ENCODE measurements at regions not wholly inside any gene's neighbourhood (a gene's known extent, or its start where the extent isn't known, plus 50 kb on each side); places are given as distances from the start of the nearest gene placed in this dataset.

DNA sequence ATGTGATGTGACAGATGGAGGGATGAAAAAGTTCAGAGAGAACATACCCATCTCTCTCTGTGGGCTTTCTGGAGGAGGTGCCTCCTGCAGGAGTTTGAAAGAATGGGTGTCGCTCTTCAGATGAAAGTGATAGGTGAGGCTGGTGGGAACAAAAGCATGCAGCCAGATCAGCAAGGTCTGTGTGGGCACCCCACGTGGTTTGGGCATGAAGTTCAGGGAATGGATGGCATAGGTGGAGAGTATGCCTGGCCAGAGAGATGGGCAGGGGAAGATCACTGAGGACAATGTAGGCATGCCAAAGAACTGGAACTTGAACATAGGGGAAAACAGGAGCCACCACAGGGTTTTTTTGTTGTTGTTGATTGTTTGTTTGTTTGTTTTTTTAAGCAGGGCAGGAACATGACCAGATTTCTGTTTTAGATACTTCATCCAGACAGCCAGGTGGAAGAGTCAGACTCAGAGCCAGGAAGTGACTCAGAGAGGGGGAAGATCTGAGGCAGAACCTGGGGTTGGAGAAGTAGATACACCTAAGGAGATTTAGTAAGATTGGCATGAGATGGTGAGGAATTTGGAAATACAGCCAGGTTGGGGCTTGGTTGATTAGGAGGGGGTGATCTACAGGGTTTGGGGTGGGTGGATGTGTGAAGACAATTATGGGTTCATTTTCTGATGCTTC lies 64.8 kb upstream of the CLSTN2 start:
- DNase-seq: no peak

DNA sequence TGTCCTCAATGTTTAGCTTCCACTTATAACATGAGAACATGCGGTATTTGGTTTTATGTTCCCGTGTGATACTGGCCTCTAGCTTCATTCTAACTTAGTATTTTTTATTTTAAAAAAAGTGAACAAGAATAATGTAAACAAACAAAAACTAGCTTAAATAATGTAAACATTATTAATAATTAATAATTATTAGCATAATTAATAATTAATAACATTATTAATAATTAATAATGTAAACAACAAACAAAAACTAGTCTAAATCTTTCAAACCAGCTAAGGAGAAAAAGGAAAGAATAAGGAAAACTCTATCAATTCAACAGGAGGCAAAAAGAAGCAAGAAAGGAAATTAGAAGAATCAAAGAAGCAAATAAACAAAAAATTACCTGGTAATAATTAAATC lies 66.2 kb upstream of the CLSTN2 start:
- no peak for DNase-seq

DNA sequence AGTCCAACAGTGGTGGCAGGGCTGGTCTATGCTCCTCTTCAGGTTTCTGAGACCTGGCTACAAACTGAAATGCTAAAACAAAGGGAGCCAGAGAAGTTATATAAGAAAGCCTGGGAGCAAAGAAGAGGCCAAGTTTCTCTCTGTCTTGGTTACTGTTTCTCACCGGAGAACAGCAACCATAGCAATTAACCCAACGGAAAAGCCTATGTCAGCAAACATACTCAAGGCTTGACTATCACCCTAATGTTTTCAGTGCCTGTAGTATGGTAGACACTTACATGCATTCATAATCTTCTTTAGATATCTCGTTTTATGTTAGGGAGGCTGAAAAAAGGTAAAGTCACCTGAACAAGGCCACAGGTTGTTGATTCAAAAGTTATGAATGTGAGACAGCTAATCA lies 86.3 kb upstream of the CLSTN2 start:
- DNase-seq: no peak

DNA sequence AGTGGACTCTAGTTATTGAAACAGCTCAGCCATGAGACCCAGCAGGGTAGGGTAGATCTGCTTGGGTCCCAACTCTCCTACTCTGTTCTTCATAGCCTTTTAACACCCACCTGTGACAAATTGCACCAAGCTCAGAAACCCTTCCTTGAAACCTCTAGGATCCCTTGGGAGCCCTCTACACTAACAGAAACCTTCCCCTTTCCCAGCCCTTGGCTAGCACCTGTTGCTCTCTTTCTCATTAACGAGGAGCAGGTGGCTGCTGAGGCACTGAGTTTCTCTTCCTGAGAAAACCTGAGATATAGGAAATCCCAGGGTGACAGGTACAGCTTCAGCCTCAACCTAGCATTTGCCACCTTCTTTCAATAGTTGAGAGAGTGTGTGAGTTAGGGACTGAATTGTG lies 88.3 kb upstream of the CLSTN2 start:
- DNase-seq: no peak

DNA sequence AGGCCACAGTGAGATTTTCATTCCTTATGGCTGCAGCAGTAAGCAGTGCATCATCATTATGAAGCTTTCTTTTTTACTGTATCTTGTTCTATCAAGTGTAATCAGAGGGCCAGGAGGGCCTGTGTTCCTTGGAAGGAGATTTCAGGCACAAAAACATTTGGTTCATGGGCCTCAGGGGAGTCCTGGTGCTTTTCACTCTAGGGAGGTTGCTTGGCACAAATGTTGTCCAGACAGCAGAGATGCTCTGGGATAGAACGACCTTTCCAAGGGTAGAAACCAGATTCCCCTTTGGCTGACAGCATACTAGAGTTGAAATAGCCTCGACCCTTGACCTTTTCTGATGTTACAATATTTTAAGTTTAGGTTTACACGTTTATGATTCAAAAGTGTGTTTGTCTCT lies 95.3 kb upstream of the CLSTN2 start:
- no peak for DNase-seq

DNA sequence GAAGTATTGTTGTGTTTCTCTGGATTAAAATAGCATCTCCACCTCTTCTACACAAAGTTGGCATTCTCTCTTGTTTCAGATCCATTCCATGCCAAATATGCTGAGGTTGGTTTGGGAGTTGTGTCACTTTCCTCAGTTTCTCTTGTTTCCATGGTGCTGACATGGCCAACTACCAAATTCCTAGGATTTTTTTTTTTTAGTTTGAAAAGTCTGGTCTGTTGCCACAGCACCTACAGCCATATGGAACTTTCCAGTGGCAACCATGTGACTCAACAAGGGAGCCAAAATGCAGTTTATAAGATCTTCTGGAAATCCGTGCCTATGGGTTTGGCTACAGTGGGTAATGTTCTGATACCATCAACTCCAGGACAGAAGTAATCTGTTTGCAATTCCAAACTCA lies 96.0 kb upstream of the CLSTN2 start:
- DNase-seq: no peak

DNA sequence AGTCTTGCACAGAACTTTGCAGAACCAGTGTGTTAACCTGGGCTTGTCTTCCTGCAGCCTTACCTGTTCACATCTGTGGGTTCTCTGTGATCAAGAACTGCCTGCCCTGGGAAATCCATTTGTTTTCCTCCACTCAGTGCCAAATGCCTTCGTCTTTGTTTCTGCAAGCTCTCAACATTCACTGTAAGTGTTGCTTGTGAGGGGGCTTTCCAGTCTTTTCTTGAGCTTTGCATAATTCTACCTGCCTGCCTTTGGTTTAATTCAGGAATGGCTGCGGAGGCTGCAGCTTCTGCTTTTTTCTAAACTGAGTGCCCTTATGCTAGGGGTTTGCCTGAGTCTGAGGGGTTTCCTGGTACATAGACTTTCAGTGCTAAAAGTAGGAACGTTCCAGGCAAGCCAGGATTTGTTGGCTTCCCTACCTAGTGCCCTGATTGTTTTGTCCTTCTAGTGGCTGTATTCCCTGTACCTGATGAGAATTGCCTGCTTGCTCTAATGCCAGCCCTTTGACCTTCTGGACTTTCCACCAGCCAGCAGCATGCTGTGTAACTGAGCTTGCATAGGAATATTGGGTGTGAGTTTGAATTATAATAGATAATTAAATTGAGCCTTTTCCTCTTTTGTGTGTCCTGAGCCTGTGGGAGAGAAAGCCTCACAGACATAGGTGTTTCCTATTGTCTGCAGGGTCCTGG lies 96.6 kb upstream of the CLSTN2 start:
- DNase-seq: no peak

DNA sequence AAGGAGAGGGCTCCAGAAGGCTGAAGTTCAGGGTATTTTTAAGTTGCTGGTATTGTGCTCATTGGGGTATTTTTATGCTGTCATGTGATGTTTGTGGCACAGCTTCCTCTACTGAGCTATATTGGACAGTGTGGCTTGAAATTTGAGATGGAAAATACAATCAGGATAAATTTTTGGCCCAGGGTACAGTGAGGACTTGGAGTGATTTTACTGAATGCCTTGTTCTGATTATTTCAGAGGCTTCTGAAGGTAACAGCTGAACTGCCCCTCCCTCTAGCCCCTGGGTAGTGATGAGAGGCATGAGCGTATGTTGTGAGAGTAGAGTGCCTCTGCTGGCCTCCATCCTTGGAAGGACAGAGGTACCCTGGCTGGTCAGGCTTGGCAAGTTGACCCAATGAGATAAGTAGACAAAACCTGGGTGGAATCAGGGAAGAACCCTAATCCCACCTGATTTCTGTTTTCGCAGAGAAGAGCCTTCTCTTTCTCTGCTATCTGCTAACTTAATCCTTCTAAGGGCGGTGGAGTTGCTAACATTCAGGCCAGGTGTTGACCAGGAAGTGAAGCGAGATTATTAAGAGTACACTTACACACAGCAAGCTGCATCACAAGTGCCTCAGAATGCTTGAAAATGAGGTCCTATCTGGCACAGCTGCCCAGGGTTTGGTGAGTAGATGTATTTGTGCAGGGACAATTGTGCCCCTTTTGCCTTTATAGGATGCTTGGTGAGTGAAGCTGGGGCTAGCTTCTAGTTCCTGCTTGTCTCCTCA lies 98.1 kb upstream of the CLSTN2 start:
- DNase-seq: no peak

DNA sequence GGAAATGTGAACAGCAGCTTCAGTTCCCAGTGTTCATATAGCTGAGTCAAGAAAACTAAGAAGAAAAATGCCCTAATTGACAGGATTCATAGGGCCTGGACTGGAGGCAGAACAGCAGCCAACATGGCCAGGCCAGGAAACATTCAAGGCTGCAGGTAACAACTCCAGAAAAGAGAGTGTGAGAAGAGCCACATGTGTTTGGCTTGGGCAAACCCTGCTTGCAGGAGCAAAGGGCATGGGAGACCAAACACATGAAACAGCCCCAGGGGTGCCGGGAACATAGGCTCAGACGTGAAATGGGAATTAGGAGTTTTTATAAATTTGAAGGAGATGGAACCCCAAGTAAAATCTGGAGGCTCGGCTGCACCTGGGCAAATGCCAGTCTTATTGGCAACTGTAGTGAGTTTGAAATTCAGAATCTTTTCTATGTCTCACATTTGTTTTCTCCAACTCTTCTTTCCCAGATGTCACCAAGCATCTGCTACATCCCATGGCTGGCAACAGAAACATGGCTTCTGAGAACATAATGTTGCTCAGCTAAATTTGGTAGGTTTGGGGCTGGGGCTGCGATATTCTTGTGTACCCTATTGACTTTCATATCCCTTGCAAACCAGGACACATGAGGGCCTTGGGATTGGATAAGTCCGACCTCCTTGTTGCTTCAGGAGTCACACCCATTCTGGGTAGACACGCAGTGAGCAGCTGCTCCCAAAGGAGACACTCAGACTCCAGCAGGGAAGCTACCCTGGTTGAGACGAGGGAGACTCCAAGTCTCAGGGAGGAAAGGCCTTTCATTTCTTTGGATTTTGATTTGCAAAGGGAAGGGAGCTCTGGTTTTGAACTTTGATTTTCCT lies 98.9 kb upstream of the CLSTN2 start:
- no peak for DNase-seq

DNA sequence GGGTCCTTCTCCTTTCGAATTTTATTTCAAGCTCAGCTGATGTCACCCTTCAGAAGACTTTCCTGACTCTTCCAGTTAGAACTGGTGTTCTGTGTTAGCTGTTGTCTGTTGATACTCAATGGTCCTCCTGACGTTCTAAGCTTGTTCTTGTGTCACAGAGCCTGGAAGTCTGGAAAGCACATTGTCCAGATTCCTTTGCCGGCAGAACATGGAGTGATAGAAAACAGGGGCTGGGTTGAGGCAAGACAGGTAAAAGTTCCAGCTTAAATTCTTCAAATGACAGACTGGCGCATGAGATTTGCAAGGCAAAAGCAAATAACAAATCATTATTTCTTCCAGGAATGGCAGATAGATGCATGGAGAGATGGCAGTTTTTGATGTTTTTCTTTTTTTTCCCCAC lies 102.0 kb upstream of the CLSTN2 start:
- DNase-seq: no peak

DNA sequence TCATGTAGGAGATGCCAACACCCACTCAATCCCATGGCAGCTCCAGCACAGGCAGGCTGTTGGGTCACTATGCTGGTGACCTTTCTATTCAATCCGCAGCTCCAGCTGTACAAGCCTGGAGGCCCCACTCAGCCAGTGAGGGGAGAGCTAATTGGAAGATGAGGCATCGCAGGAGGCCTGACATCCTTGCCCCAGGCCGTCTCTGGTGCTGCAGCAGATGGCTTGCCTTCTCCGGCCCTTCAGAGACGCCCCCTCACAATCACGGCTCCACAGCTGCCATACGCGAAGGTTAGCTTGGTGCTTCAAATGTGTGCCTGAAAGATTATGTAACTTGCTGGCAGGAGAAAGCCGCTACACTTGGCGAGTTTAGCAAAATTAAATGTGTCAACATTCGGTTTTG lies 104.2 kb upstream of the CLSTN2 start:
- peak; percentile 77 for DNase-seq

DNA sequence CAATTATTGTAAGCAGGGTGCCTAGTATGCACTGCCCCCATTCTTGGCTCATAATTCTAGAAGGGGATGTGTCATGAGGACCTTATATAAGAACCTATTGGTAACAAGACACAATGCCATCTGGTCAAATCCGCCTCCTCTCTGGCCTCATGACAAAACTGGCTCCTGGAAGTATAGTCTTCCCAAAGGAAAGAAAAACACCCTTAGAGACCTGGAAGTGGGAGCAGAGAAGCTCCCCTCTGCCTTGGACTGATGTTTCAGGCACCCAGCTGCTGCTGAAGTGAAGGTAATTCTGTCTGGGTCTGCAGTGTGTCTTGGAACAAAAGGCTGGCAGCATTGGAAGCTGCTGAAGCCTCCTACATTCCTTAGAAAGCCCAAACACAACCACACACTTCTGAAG lies 107.2 kb upstream of the CLSTN2 start:
- peak; percentile 26 for DNase-seq

DNA sequence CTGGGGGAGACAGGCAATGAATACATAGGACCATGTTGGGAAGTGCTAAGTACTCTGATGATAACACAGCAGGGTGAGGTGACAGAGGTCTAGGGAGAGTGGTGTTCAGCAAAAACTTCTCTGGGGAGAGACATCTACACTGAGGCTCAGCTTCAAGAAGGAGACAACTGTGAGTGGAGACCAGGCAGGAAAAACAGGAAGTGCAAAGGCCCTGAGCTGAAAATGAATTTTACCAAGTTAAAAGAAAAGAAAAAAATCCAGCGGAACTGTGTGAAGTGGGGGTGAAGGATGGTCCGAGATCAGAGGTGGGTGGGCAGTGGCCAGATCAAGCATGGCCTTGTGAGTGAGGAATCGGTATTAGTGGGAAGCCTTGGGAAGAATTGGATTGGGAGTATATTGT lies 110.1 kb upstream of the CLSTN2 start:
- DNase-seq: no peak

DNA sequence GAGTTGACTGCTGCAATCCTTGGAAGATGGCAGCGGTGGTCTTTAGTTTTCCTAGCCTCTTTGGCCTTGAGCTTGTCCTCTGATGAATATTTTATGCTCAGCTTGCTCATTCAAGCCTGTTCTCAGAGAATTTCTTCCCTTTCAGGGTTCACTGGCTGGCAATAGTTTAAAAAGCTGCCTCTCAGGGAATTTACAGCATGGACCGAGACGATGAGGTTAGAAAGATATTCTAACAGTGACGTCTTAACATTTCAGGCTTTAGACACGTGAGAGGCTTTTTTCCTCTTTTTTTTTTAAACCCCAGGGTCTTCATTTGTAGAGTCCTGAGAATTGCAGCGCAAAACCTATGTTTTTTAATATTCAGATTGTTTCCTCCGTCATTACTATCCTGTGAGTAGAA lies 120.3 kb upstream of the CLSTN2 start:
- DNase-seq: no peak

DNA sequence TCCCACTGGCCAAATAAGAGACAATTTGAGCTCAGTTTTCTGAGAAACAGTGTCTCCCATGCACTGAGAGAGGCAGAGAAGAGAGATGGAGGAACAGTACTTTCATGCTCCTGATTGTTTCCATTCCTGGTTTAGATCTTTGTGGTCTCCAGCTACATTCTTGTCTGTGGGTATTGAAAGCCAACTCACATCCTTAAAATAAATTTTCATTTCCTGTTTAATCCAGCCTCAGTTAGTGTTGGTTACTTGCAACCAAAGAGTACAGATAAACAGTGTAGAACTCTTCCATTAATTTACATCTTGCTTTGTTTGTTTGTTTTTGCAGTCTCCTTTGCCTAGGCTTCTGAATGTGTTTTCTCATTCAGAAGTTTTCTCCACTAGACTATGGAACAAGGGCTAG lies 123.7 kb upstream of the CLSTN2 start:
- DNase-seq: no peak

DNA sequence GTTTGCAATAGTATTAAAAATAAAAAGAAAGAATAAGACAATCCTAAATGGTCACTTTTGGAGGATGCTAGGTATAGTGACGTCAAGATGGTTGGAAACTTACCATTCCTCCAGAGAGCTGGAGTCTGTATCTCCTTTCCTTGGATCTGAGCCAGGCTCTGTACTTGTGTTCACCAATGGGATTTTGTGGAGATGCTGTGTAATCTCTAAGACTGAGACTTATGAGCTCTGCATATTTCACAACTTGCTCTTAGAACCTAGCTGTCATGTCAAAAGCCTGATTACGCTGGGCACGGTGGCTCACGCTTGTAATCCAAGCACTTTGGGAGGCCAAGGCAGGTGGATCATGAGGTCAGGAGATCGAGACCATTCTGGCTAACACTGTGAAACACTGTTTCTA lies 126.8 kb upstream of the CLSTN2 start:
- DNase-seq: no peak

DNA sequence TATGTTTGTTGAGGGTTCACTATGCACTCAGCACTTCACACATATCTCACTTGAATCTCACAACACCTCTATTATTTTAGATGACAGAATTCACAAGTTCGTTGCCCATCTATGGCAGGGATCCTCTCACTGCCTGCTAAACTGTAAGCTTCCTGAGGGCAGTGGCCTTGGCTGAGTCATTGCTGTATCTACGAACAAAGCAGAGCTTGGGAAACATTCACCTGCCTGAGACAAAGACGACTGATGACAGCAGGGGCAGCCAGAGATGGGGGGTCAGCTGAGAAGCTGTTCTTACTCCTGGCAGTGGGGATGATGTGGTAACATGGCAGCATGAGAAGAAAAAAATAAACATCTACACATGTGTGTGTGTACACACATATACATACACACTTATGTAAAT lies 125.5 kb upstream of the NMNAT3 start:
- DNase-seq: no peak

DNA sequence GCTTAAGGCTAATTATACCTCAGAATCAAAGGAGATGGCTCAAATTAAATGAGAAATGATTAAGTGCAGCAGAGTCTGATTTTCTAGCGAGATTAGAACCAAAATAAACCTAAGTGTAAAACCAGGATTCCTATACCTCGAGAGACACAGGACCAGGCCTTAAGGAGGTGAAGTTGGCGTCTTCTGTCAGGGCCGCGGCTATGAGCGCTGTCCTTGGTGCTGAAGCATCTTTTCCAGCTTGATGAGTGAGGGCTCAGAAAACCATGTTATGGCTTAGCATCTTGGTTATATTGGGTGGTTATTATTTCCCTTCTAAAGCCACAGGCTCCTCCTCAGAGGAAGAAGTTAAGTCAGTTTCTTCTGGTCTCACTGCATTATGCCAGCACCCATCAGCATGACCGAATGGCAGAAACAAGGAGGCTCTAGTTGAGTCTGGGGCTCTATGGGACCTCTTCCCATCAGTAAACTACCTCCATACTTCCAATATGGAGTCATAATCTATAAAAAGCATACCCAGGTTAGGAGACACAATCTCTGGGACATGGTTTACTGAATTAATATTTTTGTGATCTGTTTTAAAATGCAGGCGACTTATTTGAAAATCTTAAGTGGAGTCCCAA lies 120.1 kb upstream of the NMNAT3 start:
- DNase-seq: no peak

DNA sequence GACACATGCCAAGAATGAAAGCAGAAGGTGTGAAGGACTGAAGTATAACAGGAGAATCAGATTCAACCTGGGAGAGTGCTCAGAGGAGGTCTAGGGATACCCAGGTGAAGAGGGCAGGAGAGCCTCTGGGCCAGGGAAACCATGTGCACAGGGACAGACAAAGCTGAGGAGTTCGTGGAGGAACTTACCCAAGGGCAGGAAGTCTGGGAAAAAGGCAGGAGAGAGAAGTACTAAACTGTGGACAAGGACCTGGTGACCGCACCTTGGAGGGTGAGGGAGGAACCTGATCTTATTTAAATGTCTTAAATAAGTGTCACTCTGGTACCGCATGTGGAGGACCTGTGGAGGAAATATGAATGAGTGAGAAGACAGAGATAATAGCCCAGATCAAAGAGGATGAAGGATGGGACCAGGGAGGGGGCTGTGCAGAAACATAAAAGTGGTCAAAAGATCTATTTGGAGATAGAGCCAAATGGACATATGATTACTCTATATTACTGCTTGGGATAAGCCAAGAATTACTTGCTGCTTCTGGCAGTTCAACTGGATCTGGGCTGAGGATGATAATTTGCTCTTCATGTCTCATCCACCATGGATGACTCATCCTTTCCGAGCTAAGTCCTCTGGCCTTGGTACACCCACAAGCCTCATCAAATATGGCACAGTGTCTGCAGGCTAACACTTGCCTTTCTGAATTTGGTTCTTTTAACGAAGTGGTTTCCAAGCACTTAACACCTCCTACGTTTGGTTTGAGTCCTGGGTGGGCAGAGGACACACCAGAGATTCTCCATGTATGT lies 116.9 kb upstream of the NMNAT3 start:
- DNase-seq: no peak

DNA sequence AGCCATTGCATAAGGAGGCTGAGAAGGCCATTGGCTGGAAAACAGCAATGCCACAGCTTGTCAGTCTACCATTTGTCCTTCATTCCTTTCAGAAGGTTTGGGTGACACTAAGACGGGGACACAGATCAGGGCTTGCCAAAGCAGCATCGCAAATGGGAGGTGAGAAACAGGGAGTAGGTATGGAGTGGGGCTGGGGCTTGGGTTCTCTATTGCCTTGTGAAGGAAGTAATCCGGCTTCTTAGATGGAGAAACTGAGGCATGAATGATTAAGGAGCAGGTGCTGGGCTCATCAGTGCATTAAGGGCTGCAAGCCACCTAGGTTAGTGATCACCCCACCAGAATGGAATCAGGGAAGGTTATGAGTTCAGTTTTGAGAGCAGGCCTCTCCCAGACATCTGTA lies 115.6 kb upstream of the NMNAT3 start:
- DNase-seq: no peak

DNA sequence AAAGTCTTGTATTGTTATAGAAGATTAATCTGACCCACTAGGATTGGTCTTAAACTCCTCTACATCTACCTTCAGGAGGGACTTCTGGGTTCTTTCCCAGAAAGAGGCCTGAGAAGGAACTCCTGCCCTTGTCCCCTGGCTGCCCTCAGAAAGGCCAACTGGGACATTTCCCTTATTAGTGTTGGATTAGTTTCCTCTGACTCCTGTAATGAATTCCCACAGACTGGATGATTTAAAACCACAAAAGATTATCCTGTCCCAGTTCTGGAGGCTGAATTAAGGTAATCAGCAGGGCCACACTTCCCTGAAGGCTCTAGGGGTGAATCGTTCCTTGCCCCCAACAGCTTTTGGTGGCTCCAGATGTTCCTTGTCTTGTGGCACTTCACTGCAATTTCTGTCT lies 102.8 kb upstream of the NMNAT3 start:
- DNase-seq: no peak

DNA sequence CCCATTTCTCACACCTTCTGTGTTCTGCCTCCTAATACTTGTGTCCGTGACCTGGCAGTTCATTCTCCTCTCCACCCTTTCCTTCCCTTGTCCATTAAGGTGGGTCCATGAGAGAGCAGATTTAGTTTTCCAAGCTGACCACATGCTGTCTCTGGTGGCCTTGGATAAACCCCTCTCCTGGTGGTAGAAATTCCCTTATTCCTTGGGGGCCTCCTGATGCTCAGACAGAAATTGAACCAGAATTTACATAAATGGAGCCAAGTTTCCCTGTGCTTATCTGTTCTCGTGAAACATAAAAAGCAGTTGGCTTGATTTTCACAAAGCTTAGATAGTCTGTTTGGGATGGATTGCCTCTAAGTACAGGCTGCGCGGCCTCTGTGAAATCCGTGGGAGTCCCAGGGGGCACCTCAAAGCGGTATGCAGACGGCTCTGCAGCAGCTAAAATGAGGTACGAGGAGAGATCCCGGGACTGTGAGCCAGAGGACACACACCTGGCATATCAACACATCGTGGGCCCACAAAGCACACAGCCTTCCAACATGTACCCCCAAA lies 101.0 kb upstream of the NMNAT3 start:
- DNase-seq: no peak

All from DMS 273 treated with DMSO at 0.1 percent for 48 hours (cell line).